ENCODE measurements at regions not wholly inside any gene's neighbourhood (a gene's known extent, or its start where the extent isn't known, plus 50 kb on each side); places are given as distances from the start of the nearest gene placed in this dataset.

- TF ChIP-seq CTCF (IDR thresholded peaks at IDR 0.05): no peak
- no peak for TF ChIP-seq POLR2AphosphoS5 (IDR thresholded peaks at IDR 0.05; ENCODE audit: low read depth, low read length)
Observed at GRCh38 chr3:178967177-178967532, 104.5 kb downstream of the ZMAT3 start.
